HS-5 (cell line): ENCODE measurements at regions not wholly inside any gene's neighbourhood (a gene's known extent, or its start where the extent isn't known, plus 50 kb on each side); places are given as distances from the start of the nearest gene placed in this dataset.
"Not testable (repeated sequence)": the region's sequence is repeated elsewhere in the genome, so short reads cannot be mapped to it uniquely, and the experiment has no call there.

Experiments used
- DNase-seq: peaks from one replicate; pipeline ENCODE4 v3.0.0-alpha.2; 2012; ENCODE audit warnings: low read depth

DNA sequence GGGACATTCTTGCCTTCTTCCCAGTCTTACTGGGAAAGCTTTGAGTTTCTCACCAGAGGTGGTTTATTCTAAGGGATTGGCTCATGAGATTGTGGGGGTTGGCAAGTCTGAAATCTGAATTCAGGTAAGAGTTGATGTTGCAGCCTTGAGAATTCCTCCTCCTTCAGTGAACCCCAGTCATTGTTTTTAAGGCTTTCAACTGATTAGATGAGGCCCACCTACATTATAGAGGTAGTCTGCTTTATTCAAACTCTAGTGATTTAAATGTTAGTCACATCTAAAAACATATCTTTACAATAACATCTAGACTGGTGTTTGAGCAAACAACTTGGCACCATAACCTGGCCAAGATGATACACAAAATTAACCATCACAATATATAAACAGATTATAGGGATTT, 156.5 kb upstream of the MED14 start:
- DNase-seq: no peak

DNA sequence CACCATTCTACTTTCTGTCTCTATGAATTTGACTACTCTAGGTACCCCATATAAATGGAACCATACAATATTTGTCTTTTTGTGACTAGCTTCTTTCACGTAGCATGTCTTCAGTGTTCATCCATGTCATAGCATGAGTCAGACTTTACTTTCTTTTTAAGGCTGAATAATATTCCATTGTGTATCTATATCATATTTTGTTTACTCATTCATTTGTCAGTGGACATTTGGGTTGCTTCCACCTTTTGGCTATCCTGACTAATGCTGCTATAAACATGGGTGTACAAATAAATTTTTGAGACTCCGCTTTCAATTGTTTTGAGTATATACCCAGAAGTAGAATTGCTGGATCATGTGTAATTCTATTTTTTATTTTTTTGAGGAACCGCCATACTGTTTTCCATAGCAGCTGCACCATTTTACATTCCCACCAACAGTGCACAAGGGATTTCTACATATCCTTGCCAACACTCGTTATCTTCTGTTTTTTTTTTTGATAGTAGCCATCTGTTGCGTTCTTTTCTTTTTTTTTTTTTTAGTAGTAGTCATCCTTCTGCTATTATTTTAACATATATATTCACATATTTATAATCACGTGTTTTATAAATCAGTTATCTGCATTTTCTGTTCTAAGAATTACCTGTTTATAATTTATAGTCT, 158.0 kb upstream of the MED14 start:
- no peak for DNase-seq

- DNase-seq: no peak
These were observed 159.9 kb upstream of the MED14 start for GRCh38 chrX:40895246-40895645.

GRCh38 chrX:40897718-40898270, 162.5 kb upstream of the MED14 start:
- no peak for DNase-seq

DNA sequence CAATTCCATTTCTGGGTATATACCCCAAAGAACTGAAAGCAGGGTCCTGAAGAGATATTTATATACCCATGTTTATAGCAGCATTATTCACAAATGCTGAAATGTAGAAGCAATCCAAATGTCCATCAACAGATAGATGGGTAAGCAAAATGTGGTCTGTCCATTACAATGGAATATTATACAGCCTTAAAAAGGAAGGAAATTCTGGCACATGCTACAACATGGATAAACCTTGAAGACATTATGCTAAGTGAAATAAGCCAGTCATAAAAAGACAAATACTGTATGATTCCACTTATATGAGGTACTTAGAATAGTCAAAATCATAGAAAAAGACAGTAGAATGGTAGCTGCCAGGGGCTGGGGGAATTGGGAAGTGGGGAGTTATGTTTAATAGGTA, 169.4 kb upstream of the MED14 start:
- DNase-seq: not testable (repeated sequence)

DNA sequence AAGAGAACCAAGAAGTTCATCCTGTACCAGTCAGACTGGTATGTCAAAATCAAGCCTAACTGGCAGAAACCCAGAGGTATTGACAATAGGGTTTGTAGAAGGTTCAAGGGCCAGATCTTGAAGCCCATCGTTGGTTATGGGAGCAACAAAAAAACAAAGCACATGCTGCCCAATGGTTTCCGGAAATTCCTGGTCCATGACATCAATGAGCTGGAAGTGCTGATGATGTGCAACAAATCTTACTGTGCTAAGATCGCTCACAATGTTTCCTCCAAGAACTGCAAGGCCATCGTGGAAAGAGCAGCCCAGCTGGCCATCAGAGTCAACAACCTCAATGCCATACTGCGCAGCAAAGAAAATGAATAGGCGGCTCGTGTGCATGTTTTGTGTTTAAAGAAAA, 172.7 kb upstream of the MED14 start:
- DNase-seq: no peak

DNA sequence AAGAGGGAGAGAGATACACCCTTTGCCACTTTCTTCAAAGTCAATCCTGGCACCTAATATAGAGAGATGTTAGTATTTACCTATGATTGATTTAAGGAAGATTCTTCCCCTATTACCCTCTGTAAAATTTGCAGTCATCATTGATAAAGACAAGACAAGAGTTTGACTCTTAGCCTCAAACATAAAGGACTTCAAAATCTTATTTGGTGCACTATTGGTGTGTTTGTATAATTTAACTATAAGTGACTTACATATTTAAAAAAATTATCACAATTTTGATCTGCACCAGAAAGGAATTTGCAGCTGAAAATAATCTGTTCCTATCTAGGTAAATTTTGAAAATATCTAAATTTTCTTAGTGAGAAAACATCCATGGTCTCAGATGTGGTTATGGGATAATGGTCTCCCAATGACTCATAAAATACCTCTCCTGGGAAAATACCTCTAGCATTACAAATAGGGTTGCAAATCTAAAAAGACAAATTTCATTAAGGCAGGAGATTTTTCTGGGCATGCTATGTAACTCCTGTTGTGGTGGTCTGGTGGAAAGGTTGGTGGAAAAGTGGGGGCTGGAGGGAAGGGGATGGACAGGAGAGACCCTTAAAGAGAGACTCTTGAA, 173.6 kb upstream of the MED14 start:
- peak; percentile 42 for DNase-seq

GRCh38 chrX:40912166-40912565, 173.1 kb upstream of the USP9X start:
- no peak for DNase-seq

- DNase-seq: no peak
These were observed 172.7 kb upstream of the USP9X start for GRCh38 chrX:40912576-40912975.

GRCh38 chrX:40920351-40920750, 164.9 kb upstream of the USP9X start:
- DNase-seq: no peak

- no peak for DNase-seq
These were observed 162.9 kb upstream of the USP9X start for GRCh38 chrX:40922307-40922706.

DNA sequence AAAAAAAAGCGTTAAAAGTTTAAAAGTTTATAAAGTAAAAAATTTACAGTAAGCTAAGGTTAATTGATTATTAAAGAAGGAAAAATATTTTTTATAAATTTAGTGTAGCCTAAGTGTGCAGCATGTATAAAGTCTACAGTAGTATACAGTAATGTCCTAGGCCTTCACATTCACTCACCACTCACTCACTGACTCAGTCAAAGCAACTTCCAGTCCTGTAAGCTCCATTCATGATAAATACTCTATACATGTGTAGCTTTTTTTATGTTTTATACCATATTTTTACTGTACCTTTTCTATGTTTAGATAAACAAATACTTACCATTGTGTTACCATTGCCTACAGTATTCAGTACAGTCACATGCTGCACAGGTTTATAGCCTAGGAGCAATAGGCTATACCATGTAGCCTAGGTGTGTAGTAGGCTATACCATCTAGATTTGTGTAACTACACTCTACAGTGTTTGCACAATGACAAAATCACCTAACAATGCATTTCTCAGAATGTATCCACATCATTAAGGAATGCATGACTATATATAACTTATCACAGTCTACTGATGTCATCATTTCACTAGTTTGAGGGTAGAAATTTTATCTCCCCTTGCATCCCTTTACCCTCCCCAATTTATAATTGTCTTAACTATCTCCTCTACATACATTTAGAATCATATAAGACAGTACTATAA, 158.4 kb upstream of the USP9X start:
- DNase-seq: not testable (repeated sequence)

DNA sequence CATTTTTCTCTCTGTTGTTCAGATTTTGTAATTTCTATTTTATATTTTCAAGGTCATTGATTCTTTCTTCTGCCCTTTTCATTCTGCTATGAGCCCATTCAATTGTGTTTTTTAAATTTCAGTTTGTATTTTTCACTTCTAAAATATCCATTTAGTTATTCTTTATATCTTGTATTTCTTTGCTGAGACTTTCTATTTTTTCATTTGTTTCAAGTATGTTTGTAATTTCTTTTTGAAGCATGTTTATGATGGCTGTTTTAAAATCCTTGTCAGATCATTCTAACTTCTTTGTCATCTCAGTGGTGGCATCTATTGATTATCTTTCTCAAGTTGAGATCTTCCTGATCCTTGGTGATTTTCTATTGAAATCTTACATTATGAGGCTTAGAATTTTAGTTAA, 157.2 kb upstream of the USP9X start:
- DNase-seq: no peak

GRCh38 chrX:40931921-40932320, 153.3 kb upstream of the USP9X start:
- no peak for DNase-seq

DNA sequence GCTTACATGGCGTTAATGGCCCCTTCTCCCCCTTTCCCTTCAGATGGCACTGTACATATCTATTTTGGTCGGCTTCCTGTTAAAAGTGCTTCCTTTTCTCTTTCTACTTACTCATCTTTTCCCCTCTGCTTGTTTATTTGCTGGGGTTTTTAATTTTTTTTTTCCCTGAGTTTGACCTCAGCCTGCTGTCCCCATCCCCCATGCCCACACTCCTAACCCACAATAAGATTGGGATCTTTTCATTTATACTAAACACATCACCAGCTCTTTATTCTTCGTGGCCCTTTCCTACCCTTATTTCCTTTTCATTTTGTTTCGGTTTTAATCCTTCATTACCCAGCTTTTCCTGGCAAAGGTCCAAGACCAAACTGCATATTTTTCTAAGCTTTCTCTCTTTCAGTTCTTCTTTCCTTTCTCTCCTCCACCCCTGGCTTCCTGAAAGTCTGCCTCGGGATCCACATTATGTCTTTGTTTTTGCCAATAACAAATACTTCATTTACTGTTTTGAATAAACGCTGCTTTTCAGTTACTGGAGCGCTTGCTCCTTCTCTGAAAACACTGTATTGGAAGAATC, 152.0 kb upstream of the USP9X start:
- no peak for DNase-seq

DNA sequence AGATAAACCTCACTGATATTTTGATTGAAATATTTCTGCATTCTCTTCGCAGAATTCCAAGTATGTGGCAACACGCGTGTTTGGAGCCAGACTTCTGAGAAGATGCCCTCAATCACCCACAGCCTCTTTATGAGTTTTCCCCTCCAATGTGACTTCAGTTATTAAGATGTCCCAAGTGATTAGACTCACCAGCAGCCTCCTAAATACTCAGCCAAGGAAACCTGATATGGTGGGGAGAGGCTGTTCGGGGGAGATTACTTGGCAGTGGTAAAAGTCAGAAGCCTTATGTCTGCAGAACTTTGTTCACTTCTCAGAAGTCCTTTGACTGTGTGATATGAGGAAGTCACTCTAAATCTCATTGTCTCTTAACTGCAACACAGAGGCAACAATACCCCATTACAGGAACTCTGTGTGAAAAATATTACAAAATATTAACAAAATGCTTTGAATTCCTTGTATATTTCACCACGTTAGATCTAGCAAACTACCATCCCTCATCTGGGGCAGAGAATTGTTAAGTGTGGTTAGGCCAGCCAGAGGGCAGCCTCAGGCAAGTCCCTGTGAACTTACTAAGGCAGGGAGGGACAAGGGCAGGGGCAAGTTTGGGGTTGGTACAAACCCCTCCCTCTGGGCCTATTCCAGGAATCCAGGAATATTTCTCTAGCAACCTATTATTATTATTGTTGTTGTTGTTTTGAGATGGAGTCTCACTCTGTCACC, 151.4 kb upstream of the USP9X start:
- DNase-seq: no peak

GRCh38 chrX:40936827-40937226, 148.4 kb upstream of the USP9X start:
- no peak for DNase-seq

DNA sequence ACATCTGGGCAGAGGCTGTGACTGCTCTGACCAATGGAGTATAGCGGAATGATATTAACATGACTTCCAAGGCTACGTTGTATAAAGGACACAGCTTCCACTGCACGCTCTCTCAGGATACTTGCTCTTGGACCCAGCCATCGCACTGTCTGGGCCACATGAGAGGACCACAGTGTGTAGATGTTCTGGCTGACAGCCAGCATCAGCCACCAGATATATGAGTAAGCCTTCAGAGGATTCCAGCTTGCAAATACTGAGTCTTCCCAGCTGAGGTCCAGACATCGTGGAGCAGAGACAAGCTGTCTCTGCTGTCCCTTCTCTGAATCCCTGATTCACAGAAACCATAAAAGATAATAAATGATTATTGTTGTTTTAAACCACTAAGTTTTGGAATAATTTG, 146.8 kb upstream of the USP9X start:
- no peak for DNase-seq

GRCh38 chrX:40943093-40943641, 142.1 kb upstream of the USP9X start:
- no peak for DNase-seq

- DNase-seq: no peak
These were observed 139.9 kb upstream of the USP9X start for GRCh38 chrX:40945361-40945713.

GRCh38 chrX:40947276-40947675, 138.0 kb upstream of the USP9X start:
- DNase-seq: no peak

GRCh38 chrX:40949071-40949470, 136.2 kb upstream of the USP9X start:
- no peak for DNase-seq
